ENCODE measurements at regions not wholly inside any gene's neighbourhood (a gene's known extent, or its start where the extent isn't known, plus 50 kb on each side); places are given as distances from the start of the nearest gene placed in this dataset.

- TF ChIP-seq CTCF (IDR thresholded peaks at IDR 0.05; ENCODE audit: borderline replicate concordance, control extremely low read depth, extremely low read depth, insufficient read depth, missing control alignments), result no peak
- in situ Hi-C loops (cut with MboI; ENCODE audit: low sequenced_read_pairs, unreplicated experiment), result no loop called here
- DNase-seq (ENCODE audit: low spot score), result no peak
Measured at GRCh38 chr7:96501318-96501717, 179.4 kb upstream of the SLC25A13 start.

- no peak for DNase-seq (ENCODE audit: low spot score)
- TF ChIP-seq CTCF (IDR thresholded peaks at IDR 0.05; ENCODE audit: borderline replicate concordance, control extremely low read depth, extremely low read depth, insufficient read depth, missing control alignments), result no peak
- in situ Hi-C loops (cut with MboI; ENCODE audit: low sequenced_read_pairs, unreplicated experiment), result no loop called here
Measured at GRCh38 chr7:96499532-96499931, 177.6 kb upstream of the SLC25A13 start.

GRCh38 chr7:96497567-96497966 lies 175.7 kb upstream of the SLC25A13 start:
- no peak for TF ChIP-seq CTCF (IDR thresholded peaks at IDR 0.05; ENCODE audit: borderline replicate concordance, control extremely low read depth, extremely low read depth, insufficient read depth, missing control alignments)
- no peak for DNase-seq (ENCODE audit: low spot score)
- in situ Hi-C loops (cut with MboI; ENCODE audit: low sequenced_read_pairs, unreplicated experiment), result no loop called here

GRCh38 chr7:96495751-96496216 lies 173.9 kb upstream of the SLC25A13 start:
- in situ Hi-C loops (cut with MboI; ENCODE audit: low sequenced_read_pairs, unreplicated experiment), result no loop called here
- DNase-seq (ENCODE audit: low spot score), result no peak
- no peak for TF ChIP-seq CTCF (IDR thresholded peaks at IDR 0.05; ENCODE audit: borderline replicate concordance, control extremely low read depth, extremely low read depth, insufficient read depth, missing control alignments)

- in situ Hi-C loops (cut with MboI; ENCODE audit: low sequenced_read_pairs, unreplicated experiment), result no loop called here
- TF ChIP-seq CTCF (IDR thresholded peaks at IDR 0.05; ENCODE audit: borderline replicate concordance, control extremely low read depth, extremely low read depth, insufficient read depth, missing control alignments), result no peak
- no peak for DNase-seq (ENCODE audit: low spot score)
Measured at GRCh38 chr7:96486681-96487080, 164.8 kb upstream of the SLC25A13 start.

- in situ Hi-C loops (cut with MboI; ENCODE audit: low sequenced_read_pairs, unreplicated experiment), result no loop called here
- no peak for TF ChIP-seq CTCF (IDR thresholded peaks at IDR 0.05; ENCODE audit: borderline replicate concordance, control extremely low read depth, extremely low read depth, insufficient read depth, missing control alignments)
- no peak for DNase-seq (ENCODE audit: low spot score)
Measured at GRCh38 chr7:96484845-96485244, 162.9 kb upstream of the SLC25A13 start.

- no peak for TF ChIP-seq CTCF (IDR thresholded peaks at IDR 0.05; ENCODE audit: borderline replicate concordance, control extremely low read depth, extremely low read depth, insufficient read depth, missing control alignments)
- in situ Hi-C loops (cut with MboI; ENCODE audit: low sequenced_read_pairs, unreplicated experiment), result no loop called here
- DNase-seq (ENCODE audit: low spot score), result no peak
Measured at GRCh38 chr7:96484091-96484490, 162.2 kb upstream of the SLC25A13 start.

Measured in GM13976 (cell line).